ENCODE measurements at regions not wholly inside any gene's neighbourhood (a gene's known extent, or its start where the extent isn't known, plus 50 kb on each side); places are given as distances from the start of the nearest gene placed in this dataset.

GRCh38 chr2:125593036-125593435, 1062.9 kb upstream of the GYPC start:
- Histone ChIP-seq H3K23ac (ENCODE audit: low read length in 2 of 2) (no peak overlapping the region), H2AK5ac (ENCODE audit: low read length, severe bottlenecking) (no peak overlapping the region), H3K4me1 (ENCODE audit: control insufficient read depth, insufficient read depth, low read depth, low read length) (no peaks in the 10 kb centered on the region), H3K9me3 (ENCODE audit: control insufficient read depth, low read length) (peaks cover 7% of the 10 kb centered on the region), H2AFZ (ENCODE audit: low read depth, low read length) (no peak overlapping the region), H3K79me1 (replicated peaks; ENCODE audit: low read length, poor library complexity, severe bottlenecking) (no peaks in the 10 kb centered on the region), H4K91ac (ENCODE audit: low read length) (no peak overlapping the region), H2BK120ac (ENCODE audit: low read depth, low read length) (no peak overlapping the region), H3K27ac (ENCODE audit: low read length, poor library complexity, severe bottlenecking) (no peak overlapping the region), H3K9ac (ENCODE audit: low read length) (no peak overlapping the region), H4K8ac (ENCODE audit: low read length) (no peak overlapping the region), H2BK12ac (ENCODE audit: low read length in 2 of 2) (no peak overlapping the region), H3K18ac (ENCODE audit: low read depth in 1 of 2, low read length in 2 of 2) (no peak overlapping the region), H3K4me3 (ENCODE audit: insufficient read depth in 1 of 2, low read depth in 1 of 2, low read length in 2 of 2) (no peak overlapping the region), H3K4me2 (ENCODE audit: low read length, poor library complexity, severe bottlenecking) (no peak overlapping the region), H2BK5ac (ENCODE audit: low read depth, low read length, poor library complexity, severe bottlenecking) (no peak overlapping the region), H3K27me3 (ENCODE audit: control insufficient read depth in 1 of 2, insufficient read depth in 1 of 2, low read length in 2 of 2) (no peaks in the 10 kb centered on the region), H2BK15ac (ENCODE audit: low read depth, poor library complexity, severe bottlenecking) (no peak overlapping the region), H3K14ac (ENCODE audit: low read length in 2 of 2) (no peak overlapping the region), H3K36me3 (ENCODE audit: control insufficient read depth in 1 of 2, insufficient read depth in 2 of 2, low read depth in 1 of 2, low read length in 2 of 2) (no peaks in the 10 kb centered on the region), H3K4ac (ENCODE audit: low read depth in 1 of 2, low read length in 2 of 2) (no peak overlapping the region)
- WGBS = 86% methylated on average over 1 of the region's 2 CpGs
- no peak for DNase-seq

GRCh38 chr2:125596612-125597011, 1059.3 kb upstream of the GYPC start:
- Histone ChIP-seq H3K18ac (ENCODE audit: low read depth in 1 of 2, low read length in 2 of 2) (no peak overlapping the region), H3K4me3 (ENCODE audit: insufficient read depth in 1 of 2, low read depth in 1 of 2, low read length in 2 of 2) (no peak overlapping the region), H2AFZ (ENCODE audit: low read depth, low read length) (no peak overlapping the region), H3K79me1 (replicated peaks; ENCODE audit: low read length, poor library complexity, severe bottlenecking) (no peaks in the 10 kb centered on the region), H3K27ac (ENCODE audit: low read length, poor library complexity, severe bottlenecking) (no peak overlapping the region), H3K14ac (ENCODE audit: low read length in 2 of 2) (no peak overlapping the region), H3K9me3 (ENCODE audit: control insufficient read depth, low read length) (peaks cover 5% of the 10 kb centered on the region), H2BK15ac (ENCODE audit: low read depth, poor library complexity, severe bottlenecking) (no peak overlapping the region), H3K36me3 (ENCODE audit: control insufficient read depth in 1 of 2, insufficient read depth in 2 of 2, low read depth in 1 of 2, low read length in 2 of 2) (no peaks in the 10 kb centered on the region), H3K4me1 (ENCODE audit: control insufficient read depth, insufficient read depth, low read depth, low read length) (no peaks in the 10 kb centered on the region), H4K91ac (ENCODE audit: low read length) (no peak overlapping the region), H4K8ac (ENCODE audit: low read length) (no peak overlapping the region), H2BK5ac (ENCODE audit: low read depth, low read length, poor library complexity, severe bottlenecking) (no peak overlapping the region), H3K4me2 (ENCODE audit: low read length, poor library complexity, severe bottlenecking) (no peak overlapping the region), H2BK12ac (ENCODE audit: low read length in 2 of 2) (no peak overlapping the region), H2BK120ac (ENCODE audit: low read depth, low read length) (no peak overlapping the region), H3K9ac (ENCODE audit: low read length) (no peak overlapping the region), H3K4ac (ENCODE audit: low read depth in 1 of 2, low read length in 2 of 2) (no peak overlapping the region), H3K23ac (ENCODE audit: low read length in 2 of 2) (no peak overlapping the region), H2AK5ac (ENCODE audit: low read length, severe bottlenecking) (no peak overlapping the region), H3K27me3 (ENCODE audit: control insufficient read depth in 1 of 2, insufficient read depth in 1 of 2, low read length in 2 of 2) (no peaks in the 10 kb centered on the region)
- DNase-seq = no peak
- 40% methylated on average over 1 of the region's 3 CpGs for WGBS

- H2AK5ac ChIP-seq (ENCODE audit: low read length, severe bottlenecking) = no peak overlapping the region
- H2BK5ac ChIP-seq (ENCODE audit: low read depth, low read length, poor library complexity, severe bottlenecking) = no peak overlapping the region
- H4K91ac ChIP-seq (ENCODE audit: low read length) = no peak overlapping the region
- no peak overlapping the region for H4K8ac ChIP-seq (ENCODE audit: low read length)
- H3K4me2 ChIP-seq (ENCODE audit: low read length, poor library complexity, severe bottlenecking) = no peak overlapping the region
- no peak overlapping the region for H3K14ac ChIP-seq (ENCODE audit: low read length in 2 of 2)
- no peak overlapping the region for H3K9ac ChIP-seq (ENCODE audit: low read length)
- DNase-seq = no peak
- no peak overlapping the region for H2BK120ac ChIP-seq (ENCODE audit: low read depth, low read length)
- H3K27me3 ChIP-seq (ENCODE audit: control insufficient read depth in 1 of 2, insufficient read depth in 1 of 2, low read length in 2 of 2) = no peaks in the 10 kb centered on the region
- H2BK12ac ChIP-seq (ENCODE audit: low read length in 2 of 2) = no peak overlapping the region
- no peak overlapping the region for H2AFZ ChIP-seq (ENCODE audit: low read depth, low read length)
- no peak overlapping the region for H3K18ac ChIP-seq (ENCODE audit: low read depth in 1 of 2, low read length in 2 of 2)
- H3K9me3 ChIP-seq (ENCODE audit: control insufficient read depth, low read length) = peaks cover 3% of the 10 kb centered on the region
- H3K4me3 ChIP-seq (ENCODE audit: insufficient read depth in 1 of 2, low read depth in 1 of 2, low read length in 2 of 2) = no peak overlapping the region
- no peak overlapping the region for H2BK15ac ChIP-seq (ENCODE audit: low read depth, poor library complexity, severe bottlenecking)
- no peak overlapping the region for H3K23ac ChIP-seq (ENCODE audit: low read length in 2 of 2)
- H3K36me3 ChIP-seq (ENCODE audit: control insufficient read depth in 1 of 2, insufficient read depth in 2 of 2, low read depth in 1 of 2, low read length in 2 of 2) = no peaks in the 10 kb centered on the region
- no peak overlapping the region for H3K27ac ChIP-seq (ENCODE audit: low read length, poor library complexity, severe bottlenecking)
- 80% methylated on average over 2 of the region's 3 CpGs for WGBS
- H3K79me1 ChIP-seq (replicated peaks; ENCODE audit: low read length, poor library complexity, severe bottlenecking) = no peaks in the 10 kb centered on the region
- no peak overlapping the region for H3K4ac ChIP-seq (ENCODE audit: low read depth in 1 of 2, low read length in 2 of 2)
- H3K4me1 ChIP-seq (ENCODE audit: control insufficient read depth, insufficient read depth, low read depth, low read length) = no peaks in the 10 kb centered on the region
Observed at GRCh38 chr2:125615438-125615837, 1040.5 kb upstream of the GYPC start.

GRCh38 chr2:125630377-125630776, 1025.6 kb upstream of the GYPC start:
- Histone ChIP-seq H3K27me3 (ENCODE audit: control insufficient read depth in 1 of 2, insufficient read depth in 1 of 2, low read length in 2 of 2) (no peaks in the 10 kb centered on the region), H3K27ac (ENCODE audit: low read length, poor library complexity, severe bottlenecking) (no peak overlapping the region), H3K36me3 (ENCODE audit: control insufficient read depth in 1 of 2, insufficient read depth in 2 of 2, low read depth in 1 of 2, low read length in 2 of 2) (no peaks in the 10 kb centered on the region), H2AFZ (ENCODE audit: low read depth, low read length) (no peak overlapping the region), H3K9me3 (ENCODE audit: control insufficient read depth, low read length) (peaks cover 15% of the 10 kb centered on the region), H3K14ac (ENCODE audit: low read length in 2 of 2) (no peak overlapping the region), H2BK15ac (ENCODE audit: low read depth, poor library complexity, severe bottlenecking) (no peak overlapping the region), H3K4ac (ENCODE audit: low read depth in 1 of 2, low read length in 2 of 2) (no peak overlapping the region), H2AK5ac (ENCODE audit: low read length, severe bottlenecking) (no peak overlapping the region), H3K4me1 (ENCODE audit: control insufficient read depth, insufficient read depth, low read depth, low read length) (no peaks in the 10 kb centered on the region), H3K79me1 (replicated peaks; ENCODE audit: low read length, poor library complexity, severe bottlenecking) (no peaks in the 10 kb centered on the region), H4K8ac (ENCODE audit: low read length) (no peak overlapping the region), H3K9ac (ENCODE audit: low read length) (no peak overlapping the region), H3K4me3 (ENCODE audit: insufficient read depth in 1 of 2, low read depth in 1 of 2, low read length in 2 of 2) (no peak overlapping the region), H2BK5ac (ENCODE audit: low read depth, low read length, poor library complexity, severe bottlenecking) (no peak overlapping the region), H3K4me2 (ENCODE audit: low read length, poor library complexity, severe bottlenecking) (no peak overlapping the region), H3K18ac (ENCODE audit: low read depth in 1 of 2, low read length in 2 of 2) (no peak overlapping the region), H3K23ac (ENCODE audit: low read length in 2 of 2) (no peak overlapping the region), H2BK12ac (ENCODE audit: low read length in 2 of 2) (no peak overlapping the region), H4K91ac (ENCODE audit: low read length) (no peak overlapping the region), H2BK120ac (ENCODE audit: low read depth, low read length) (no peak overlapping the region)
- 76% methylated on average over 3 of the region's 6 CpGs for WGBS
- DNase-seq = no peak
